Activated T-cell treated with anti-CD3 and anti-CD28 coated beads for 48 hours (primary cell): ENCODE measurements at regions not wholly inside any gene's neighbourhood (a gene's known extent, or its start where the extent isn't known, plus 50 kb on each side); places are given as distances from the start of the nearest gene placed in this dataset.
"Not testable (repeated sequence)": the region's sequence is repeated elsewhere in the genome, so short reads cannot be mapped to it uniquely, and the experiment has no call there.

Source experiments
- DNase-seq: peaks from one replicate; pipeline ENCODE4 v3.0.0-alpha.2; 2020; ENCODE audit warnings: low read depth

DNA sequence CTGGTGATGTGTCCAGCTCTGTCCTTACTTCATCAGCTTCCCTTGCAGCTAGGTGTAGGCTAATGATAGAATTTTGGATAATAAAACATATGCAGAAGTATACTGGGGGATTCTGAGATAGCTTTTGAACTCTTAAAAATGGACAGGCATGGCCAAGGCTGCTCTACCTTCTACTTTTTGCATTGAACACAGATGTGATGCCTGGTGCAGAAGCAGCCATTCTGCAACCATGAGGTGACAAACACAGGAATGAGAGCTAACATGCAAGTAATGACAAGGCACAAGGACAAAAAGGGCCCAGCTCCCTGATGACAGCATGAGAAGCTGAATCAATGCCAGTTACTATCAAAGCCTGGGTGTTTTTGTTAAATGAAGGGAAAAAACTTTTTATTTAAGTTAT lies 686.5 kb upstream of the AUTS2 start:
- DNase-seq, result no peak

DNA sequence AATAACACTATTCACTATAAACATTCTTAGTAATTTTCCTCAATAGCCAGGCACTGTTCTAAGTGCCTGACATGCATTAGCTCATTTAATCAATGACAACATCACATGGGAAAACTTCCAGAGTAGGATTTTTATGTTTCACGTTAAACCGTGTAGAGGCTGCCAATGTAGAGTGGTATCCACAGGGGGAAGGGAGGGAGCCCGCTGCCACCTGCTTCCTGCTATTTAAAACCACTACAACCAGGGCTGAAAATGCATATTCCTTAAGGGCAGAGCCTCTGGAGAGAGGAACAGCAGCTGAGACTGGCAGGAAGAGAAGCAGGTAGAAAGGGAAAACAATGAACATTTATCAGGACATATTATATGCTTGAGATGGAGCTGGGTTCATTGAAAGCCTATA lies 684.3 kb upstream of the AUTS2 start:
- no peak for DNase-seq

DNA sequence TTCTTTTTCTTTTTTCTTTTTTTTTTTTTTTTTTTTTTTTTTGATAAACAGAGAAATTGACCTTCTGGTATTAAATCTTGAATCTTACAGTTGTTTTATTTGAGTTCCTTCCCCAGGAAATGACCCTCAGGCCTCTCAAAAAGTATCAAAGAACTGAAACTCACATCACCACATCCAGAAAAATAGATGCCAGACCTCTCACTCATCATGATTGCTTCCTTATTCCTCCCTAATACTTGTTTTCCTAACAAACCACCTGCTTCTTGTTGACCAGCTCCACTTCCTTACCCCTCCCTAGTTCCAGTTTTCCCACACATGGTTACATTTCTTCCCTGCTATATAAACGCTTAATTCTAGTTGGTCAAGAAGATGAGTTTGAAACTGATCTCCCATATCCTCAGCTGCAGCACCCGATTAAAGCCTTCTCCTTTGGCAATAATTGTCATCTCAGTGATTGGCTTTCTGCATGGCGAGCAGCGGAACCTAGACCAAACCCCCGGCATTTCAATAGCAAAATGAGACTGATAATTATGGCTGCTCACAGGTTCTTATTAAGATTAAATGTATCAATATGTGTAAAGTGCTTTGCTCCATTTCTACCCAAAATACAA lies 681.1 kb upstream of the AUTS2 start:
- no peak for DNase-seq

DNA sequence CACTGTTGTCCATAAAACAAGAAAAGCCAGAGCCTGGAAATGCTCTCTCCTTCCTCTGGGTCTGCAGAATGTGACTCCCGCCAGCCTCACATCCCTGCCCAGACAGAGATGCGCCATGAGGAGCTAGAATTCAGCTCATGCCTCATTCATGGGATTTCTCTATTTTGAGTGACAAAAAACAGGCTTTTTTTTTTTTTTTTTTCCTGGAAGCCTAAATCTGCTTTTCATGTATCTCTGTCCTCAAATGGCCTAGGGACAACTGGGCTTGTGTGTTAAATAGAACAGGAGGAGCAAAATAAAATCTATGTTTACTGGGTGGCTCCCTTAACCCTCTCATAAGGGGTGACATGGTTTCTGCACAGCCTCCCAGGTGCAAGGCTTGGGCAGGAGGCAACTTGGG lies 679.7 kb upstream of the AUTS2 start:
- DNase-seq, result no peak

DNA sequence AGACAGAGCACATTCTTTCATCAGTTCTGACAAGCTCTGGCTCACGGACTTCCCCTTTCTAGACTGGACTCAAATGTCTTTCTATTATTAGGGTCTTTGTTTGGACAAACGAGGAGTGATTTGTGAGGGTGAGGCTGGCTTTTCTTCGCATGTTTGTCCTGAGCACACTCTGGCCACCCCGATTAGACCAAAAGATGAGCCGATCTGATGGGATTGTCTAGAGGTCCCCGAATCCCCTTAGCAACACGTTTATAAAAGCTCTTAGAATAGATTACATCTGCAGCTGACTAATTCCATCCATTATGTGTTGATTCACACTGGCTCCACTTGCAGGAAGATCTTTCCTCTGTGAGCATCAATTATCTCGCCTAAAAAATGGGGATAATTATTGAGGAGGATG lies 675.4 kb upstream of the AUTS2 start:
- DNase-seq, result no peak

DNA sequence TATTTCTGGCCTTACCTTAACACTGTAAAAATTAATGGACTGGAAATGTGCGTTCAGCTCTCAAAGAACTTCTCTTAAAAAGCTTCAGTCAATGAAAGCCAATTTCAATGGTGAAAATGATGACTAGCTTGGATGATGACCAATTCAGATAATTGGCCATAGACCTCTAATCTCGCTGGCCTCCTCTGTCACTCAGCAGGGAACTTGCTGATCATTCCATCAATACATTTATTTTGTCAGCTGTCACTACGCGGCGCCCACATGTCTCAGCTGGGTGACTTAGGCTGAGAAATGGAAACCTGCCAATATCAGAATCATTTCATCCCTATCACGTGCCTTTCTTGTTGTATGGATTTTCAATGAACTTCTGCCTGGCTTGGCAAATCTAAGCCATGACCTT lies 673.0 kb upstream of the AUTS2 start:
- DNase-seq, result no peak

DNA sequence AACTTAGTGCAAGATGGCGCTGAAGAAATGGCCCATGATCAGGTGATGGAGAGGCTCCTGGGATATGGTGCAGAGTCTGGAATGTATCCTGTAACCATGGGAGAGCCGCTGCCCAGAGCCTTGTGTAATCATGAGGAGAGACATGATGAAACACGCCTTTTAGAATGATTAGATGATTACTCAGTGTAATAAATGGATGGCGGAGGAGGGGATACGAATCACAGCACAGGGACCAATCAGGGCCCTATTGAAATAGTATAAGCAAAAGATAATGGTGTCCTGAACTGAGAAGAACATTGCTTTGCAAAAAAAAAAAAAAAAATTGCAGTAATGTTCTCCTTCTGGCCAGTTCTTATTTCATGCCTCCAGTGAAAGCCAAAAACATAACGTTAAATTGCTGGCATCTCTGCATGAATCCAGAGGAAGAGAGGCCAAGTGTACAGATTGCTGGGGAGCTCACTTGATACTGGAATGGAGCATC lies 668.5 kb upstream of the AUTS2 start:
- DNase-seq, result no peak

DNA sequence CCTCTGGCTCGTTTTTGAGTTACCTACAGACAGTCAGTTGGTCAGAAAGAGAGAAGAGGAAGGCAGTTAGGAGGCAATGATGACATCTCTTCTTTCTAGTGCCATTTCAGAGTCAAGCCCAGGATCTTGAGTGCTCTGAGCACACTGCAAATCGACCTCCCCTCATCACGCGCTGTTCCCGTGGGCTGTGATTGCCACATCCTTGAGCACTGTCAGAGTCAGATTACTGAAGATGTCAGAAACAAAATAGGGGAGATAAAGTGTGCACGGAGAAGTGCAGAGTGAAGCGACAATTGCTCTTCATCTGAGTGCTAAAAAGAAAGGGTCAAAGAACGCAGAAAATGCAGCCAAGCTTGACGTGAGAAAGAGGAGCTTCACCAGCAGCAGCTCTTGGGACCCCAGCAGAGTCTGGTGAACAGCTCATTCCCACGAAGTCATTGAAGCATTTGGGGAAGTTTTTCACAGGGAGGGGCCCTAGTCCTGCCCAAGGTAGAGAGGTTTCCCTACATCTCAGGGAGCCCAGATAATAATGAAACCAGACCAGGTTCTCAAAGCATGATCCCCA lies 661.7 kb upstream of the AUTS2 start:
- DNase-seq, result no peak

DNA sequence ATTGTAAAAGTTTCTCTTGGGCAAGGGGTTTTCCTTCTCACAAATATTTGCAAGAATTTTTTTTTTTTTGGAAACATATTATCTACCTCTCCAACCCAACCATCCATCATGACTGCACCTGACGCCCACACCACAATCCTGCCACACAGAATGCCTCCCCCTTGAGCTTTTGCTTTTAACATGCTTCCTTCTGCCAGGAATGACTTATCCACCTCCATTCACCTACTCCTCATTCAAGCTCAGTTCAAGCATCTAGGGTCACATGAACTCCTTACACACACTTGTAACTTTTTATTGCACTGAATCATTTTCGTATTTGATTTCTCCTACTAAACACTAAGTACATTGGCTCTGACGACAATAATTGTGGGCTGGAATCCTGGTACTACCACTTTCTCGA lies 660.1 kb upstream of the AUTS2 start:
- DNase-seq, result no peak

DNA sequence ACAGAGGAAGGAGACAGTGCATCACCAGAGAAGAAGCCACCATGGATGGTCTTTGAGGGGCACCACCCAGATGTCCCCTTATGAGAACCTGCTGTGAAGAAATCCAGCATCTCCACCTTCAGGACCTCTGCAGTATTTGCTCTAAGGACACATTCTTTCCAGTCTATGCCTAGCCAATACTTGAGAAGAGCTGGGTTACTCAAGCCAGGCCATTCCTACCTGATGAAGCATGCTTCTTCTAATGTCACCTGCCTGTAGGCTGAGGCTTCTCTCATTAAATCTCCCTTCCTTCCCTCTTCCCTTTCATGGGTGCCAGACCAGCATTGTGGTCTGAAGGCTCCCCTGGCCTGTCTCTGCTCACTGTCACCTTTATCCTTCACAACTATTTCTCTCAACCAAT lies 654.5 kb upstream of the AUTS2 start:
- no peak for DNase-seq

DNA sequence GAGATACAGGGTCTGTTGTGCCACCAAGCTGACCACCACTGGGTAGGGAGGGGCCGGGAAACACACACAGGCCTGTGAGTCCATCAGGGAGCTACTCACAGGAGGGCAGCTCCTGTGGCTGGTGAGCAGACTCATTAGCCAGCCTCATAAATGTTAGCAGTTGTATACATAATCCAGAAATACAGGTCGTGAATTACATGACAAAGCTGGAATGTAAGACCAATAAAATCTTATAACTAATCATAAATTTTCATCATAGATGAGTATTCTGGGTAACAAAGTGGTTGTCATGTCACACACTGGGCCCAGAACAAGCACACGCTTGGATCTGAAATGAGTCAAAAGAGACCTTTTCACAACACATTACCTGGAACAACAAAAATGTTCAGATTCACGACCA lies 642.6 kb upstream of the AUTS2 start:
- DNase-seq, result no peak

DNA sequence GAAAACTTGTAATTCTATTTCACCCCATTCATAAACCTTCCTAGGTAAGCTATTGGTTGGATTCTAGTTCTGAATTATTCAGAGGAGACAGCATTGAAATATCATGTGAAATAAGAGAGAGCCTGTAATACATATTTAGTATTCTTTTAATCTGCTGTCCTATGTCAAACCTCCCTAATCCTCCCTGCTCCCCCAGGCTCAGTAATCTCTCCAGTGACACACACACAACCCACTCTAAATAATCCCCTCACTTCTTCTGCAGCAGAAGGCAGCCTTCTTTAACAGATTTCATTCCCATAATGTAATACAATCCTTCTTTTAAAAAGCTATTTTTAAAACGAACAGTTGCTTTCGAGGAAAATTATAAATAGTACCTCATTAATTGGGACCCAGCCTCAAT lies 639.7 kb upstream of the AUTS2 start:
- DNase-seq, result no peak

DNA sequence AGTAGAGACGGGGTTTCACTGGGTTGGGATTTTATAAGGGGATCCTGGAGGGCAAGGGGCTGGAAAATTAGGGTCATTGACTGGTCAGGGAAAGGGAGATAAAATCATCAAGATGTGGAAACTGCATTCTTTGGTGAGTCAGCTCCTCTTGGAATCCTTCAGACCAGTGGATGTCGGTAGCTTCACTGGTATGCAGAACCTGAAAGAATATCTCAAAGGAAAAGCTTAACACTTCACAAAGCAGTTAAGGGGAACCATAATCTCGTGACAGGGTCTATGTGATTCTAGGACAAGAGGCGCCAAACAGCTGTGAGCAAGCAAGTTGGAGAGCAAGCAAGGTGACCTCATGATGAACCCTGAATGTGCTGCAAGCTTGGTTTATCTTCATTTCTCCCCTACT lies 634.7 kb upstream of the AUTS2 start:
- DNase-seq, result no peak

DNA sequence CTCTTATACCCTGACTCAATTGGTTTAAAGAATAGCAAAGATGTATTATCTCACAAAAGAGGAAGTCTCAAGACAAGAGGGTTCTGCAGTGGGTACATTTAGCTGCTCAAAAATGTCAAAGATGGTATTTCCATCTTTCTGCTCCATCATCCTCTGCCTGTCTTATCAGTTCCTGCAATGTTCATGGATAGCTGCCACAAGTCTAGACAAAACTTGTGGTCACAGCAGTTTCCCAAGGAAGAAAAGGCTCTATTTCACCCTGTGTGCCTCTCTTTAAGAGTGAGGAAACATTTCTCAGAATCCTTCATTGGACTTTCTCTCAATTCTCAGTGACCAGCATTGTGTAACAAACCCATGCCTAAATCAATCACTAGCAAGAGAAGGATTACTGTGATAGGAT lies 634.2 kb upstream of the AUTS2 start:
- DNase-seq, result no peak

DNA sequence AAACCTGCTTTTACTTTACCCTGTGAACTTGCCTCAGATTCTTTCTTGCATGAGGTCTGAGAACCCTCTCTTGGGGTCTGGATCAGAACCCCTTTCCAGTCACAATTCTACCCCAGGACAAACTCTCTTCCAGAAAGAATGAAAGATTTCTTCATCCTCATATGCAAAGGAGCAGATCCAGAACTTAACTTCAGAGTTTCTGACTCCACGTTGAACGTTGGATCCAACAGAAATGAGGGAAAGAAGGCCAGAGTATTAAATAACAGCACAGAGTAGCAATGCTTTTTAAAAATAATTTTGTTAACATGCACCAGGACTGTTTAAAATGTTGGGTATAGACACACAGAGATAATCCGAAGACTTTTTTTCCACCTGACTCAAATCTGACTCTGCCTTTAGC lies 632.9 kb upstream of the AUTS2 start:
- DNase-seq, result no peak

DNA sequence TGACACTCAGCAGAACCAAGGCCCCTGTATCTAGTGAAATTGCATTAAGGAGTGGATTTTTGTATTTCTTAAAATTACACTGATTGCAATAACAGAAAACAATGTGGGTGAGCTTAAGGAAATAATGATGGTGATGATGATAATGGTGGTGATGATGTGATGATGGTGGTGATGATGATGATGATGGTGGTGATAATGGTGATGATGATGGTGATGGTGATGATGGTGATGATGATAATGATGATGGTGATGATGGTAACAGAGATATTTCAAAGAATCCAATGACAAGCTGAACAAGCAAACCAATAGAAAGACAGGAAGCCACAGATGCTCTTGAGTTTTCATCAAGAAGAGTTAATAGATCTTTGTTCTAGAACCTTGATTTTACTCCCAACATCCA lies 630.7 kb upstream of the AUTS2 start:
- DNase-seq, result no peak

DNA sequence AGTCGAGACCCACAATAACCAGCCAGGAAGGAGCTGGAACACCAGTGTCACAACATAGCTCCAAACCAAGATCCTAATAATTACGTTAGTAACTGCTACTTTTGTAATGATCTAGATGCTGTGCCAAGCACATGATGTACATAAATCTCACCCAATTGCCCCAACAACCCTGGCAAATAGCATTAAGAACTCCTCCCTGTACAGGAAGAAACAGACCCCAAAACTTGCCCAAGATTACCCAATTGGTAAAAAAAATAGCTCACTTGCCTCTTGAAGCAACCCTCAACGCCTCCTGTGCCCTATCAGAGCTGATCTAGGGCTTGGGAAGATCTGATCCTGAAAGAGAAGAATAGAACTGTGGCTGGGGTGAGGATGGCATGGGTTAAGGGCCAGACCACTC lies 628.7 kb upstream of the AUTS2 start:
- no peak for DNase-seq

DNA sequence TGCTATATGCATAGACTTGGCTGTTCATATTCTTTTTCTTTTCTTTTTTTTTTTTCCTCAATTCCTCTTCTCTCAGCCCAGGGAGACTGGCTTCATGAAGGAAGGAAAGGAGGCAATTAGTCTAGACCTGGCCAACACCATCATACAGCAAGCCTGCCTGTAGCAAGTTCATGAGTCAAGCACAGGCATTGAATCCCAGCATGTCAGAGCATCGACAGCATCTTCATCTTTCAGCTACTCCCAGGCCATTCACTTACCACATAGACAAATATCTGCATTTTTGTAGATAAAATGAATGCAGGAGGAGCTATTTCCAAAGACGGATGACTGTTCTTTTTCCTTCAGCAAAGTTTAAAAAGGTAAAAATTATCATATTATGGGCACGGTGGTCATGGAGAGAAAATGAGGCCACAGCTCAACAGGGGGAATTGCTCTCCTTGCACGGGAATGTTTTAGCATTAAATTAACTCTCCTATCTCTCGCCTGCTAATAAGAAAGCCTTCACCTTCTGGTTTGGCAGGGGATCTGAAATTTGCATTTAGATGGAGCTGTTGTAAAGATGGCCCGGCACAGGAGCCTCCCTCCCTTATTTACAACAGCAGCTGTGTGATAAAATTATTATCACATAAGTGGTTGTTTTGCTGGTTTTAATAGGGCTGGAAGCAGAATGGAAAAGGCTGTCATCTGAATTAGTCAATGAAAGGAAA lies 626.5 kb upstream of the AUTS2 start:
- no peak for DNase-seq

DNA sequence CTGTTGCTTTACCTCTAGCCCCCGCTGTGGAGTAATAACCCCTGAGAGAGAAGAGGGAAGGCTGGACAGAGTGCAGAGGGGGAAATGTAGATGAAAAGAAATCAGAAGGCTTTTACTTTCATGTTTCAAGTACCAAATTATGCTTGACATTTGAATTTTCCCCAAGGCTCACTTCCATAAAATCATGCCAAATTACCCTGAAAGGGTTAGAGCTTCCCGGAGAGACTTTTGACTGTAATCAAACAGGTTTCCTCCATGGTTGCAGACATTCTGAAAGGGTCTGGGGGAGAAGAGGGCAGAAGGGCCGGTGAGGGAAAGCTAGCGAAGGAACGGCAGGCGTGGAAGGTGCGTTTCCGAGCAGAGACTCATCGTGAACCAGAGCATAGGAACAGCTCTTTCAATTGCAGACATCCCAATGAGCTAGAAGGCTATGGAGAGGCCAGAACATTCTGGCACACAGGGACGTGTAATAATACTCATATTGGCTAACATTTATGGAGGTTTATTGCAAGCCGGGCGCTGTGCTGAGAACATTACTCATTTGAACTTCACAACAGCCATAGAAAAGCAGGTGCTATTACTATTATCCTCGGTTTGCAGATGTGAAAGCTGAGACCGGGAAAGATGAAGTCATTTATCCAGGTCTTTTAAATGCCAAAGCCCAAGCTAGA lies 620.8 kb upstream of the AUTS2 start:
- no peak for DNase-seq

DNA sequence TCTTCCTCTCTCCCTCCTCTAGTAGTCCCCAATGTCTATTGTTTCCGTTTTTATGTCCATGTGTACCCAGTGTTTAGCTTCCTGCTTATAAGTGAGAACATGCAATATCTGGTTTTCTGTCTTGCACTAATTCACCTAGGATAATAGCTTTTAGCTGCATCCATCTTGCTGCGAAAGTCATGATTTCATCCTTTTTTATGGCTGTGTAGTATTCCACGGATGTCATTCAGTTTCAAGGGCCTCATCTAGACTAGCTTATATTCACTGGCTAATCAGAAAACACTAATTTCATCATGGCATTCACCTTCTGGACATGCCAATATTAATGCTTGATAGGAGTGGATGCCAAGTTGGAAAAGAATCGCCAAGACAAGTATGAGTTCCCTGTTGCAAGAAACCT lies 619.6 kb upstream of the AUTS2 start:
- no peak for DNase-seq

DNA sequence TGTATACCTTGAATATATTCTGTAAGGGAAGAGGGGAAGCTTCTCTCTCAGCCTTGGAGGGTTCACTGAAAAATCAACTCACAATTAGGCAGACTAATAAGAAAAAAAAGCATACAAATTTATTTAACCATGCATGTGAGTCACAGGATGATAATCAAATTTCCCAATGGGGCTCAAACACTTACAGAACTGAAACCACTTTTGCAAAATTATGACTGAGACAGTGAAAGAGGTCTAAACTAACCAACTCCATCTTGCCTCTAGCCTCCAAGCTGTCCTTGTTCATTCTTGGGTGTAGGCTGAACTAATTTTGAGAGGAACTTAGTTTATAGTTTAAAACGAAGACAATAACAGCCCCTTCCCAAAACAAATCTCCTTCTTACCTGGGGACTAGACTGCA lies 618.3 kb upstream of the AUTS2 start:
- DNase-seq, result no peak

DNA sequence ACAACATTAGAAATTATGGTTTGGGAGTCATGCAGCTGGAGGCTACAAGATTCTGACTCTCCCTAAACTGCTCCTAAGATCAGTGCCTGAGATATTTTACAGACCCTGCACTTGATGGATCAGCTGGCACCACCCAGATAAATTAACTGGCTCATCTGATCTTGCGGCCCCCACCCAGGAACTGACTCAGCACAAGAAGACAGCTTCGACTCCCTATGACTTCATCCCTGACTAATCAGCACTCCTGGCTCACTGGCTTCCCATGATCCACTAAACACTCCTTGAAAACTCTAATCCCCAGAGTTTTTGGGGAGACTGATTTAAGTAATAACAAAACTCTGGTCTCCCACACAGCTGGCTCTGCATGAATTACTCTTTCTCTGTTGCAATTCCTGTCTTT lies 617.8 kb upstream of the AUTS2 start:
- DNase-seq, result not testable (repeated sequence)

DNA sequence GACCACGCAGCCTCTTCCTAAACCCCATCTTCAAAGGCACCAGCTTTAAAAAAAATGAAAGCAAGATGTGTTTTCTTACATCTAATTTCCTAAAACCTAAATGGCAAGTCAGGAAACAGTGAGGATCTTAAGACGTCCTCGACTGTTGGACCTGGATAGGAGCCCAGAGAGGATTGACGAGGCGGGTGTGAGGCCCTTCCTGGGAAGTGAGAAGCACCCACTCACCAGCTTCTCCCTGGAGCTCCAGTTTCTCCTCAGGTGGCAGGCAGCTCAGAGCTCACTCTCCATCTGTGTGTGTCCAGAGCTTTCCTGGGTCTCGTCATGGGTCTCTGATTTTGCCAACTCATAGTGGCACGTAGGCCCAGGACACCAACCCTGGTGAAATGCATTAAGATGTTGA lies 614.0 kb upstream of the AUTS2 start:
- no peak for DNase-seq
